ENCODE measurements at regions not wholly inside any gene's neighbourhood (a gene's known extent, or its start where the extent isn't known, plus 50 kb on each side); places are given as distances from the start of the nearest gene placed in this dataset.

- no peak for TF ChIP-seq CTCF (IDR thresholded peaks at IDR 0.05)
- no peak for TF ChIP-seq ZFX (IDR thresholded peaks at IDR 0.05; ENCODE audit: borderline replicate concordance)
- H3K27ac ChIP-seq: no peak overlapping the region
These were observed 1194.3 kb upstream of the TENM4 start for GRCh38 chr11:80635178-80635577.

- TF ChIP-seq CTCF (IDR thresholded peaks at IDR 0.05) (no peak), ZFX (IDR thresholded peaks at IDR 0.05; ENCODE audit: borderline replicate concordance) (no peak)
- no peak overlapping the region for H3K27ac ChIP-seq
These were observed 1191.9 kb upstream of the TENM4 start for GRCh38 chr11:80632691-80633090.

- TF ChIP-seq ZFX (IDR thresholded peaks at IDR 0.05; ENCODE audit: borderline replicate concordance) (no peak), CTCF (IDR thresholded peaks at IDR 0.05) (no peak)
- no peak overlapping the region for H3K27ac ChIP-seq
These were observed 1191.3 kb upstream of the TENM4 start for GRCh38 chr11:80632156-80632555.

GRCh38 chr11:80629466-80629865 is 1188.6 kb upstream of the TENM4 start:
- no peak for TF ChIP-seq ZFX (IDR thresholded peaks at IDR 0.05; ENCODE audit: borderline replicate concordance)
- no peak for TF ChIP-seq CTCF (IDR thresholded peaks at IDR 0.05)
- no peak overlapping the region for H3K27ac ChIP-seq

GRCh38 chr11:80627364-80627763 is 1186.5 kb upstream of the TENM4 start:
- no peak overlapping the region for H3K27ac ChIP-seq
- TF ChIP-seq CTCF (IDR thresholded peaks at IDR 0.05) (no peak), ZFX (IDR thresholded peaks at IDR 0.05; ENCODE audit: borderline replicate concordance) (no peak)

GRCh38 chr11:80626721-80627120 is 1185.9 kb upstream of the TENM4 start:
- TF ChIP-seq ZFX (IDR thresholded peaks at IDR 0.05; ENCODE audit: borderline replicate concordance) (no peak), CTCF (IDR thresholded peaks at IDR 0.05) (no peak)
- no peak overlapping the region for H3K27ac ChIP-seq

- TF ChIP-seq ZFX (IDR thresholded peaks at IDR 0.05; ENCODE audit: borderline replicate concordance): no peak
- TF ChIP-seq CTCF (IDR thresholded peaks at IDR 0.05): no peak
- H3K27ac ChIP-seq: no peak overlapping the region
These were observed 1184.7 kb upstream of the TENM4 start for GRCh38 chr11:80625563-80625962.
